ENCODE measurements at regions not wholly inside any gene's neighbourhood (a gene's known extent, or its start where the extent isn't known, plus 50 kb on each side); places are given as distances from the start of the nearest gene placed in this dataset.

- ATAC-seq (ENCODE audit: low read depth) (no peak), DNase-seq (peak; percentile 19)
- no peaks in the 10 kb centered on the region for H3K36me3 ChIP-seq (ENCODE audit: control insufficient read depth, insufficient read depth, low read length)
- no peak overlapping the region for H4K5ac ChIP-seq (ENCODE audit: low read depth, low read length)
- H3K23ac ChIP-seq (ENCODE audit: low read depth, low read length) = no peak overlapping the region
- no peak overlapping the region for H3K4me3 ChIP-seq (ENCODE audit: insufficient read depth, low read depth, low read length)
- H2AFZ ChIP-seq (replicated peaks; ENCODE audit: low read length, poor library complexity) = no peak overlapping the region
- no peak overlapping the region for H3K18ac ChIP-seq (ENCODE audit: low read depth, low read length)
- no peak overlapping the region for H2BK120ac ChIP-seq (ENCODE audit: low read depth, low read length)
- in situ Hi-C loops (cut with MboI; ENCODE audit: low sequenced_read_pairs) = no loop called here
- BruUV-seq (replicated peaks) = no TSS peak
- H3K9ac ChIP-seq (ENCODE audit: low read depth, low read length) = no peak overlapping the region
- H2BK15ac ChIP-seq (ENCODE audit: low read depth, low read length) = no peak overlapping the region
- H3K27ac ChIP-seq (ENCODE audit: insufficient read depth, low read length) = no peak overlapping the region
- no peaks in the 10 kb centered on the region for H3K9me1 ChIP-seq (ENCODE audit: insufficient read depth, low read length)
- H3K9me3 ChIP-seq (ENCODE audit: control insufficient read depth, insufficient read depth, low read length) = peaks cover 50% of the 10 kb centered on the region
- H2AK5ac ChIP-seq (ENCODE audit: low read depth, low read length) = no peak overlapping the region
- H4K20me1 ChIP-seq (ENCODE audit: insufficient read depth, low read length) = no peaks in the 10 kb centered on the region
- no peak overlapping the region for H3K14ac ChIP-seq (replicated peaks; ENCODE audit: low read depth, low read length)
- CTCF ChIA-PET = no interaction called here
- no peak overlapping the region for H2AK9ac ChIP-seq (replicated peaks; ENCODE audit: low read depth, low read length, poor library complexity)
- H4K8ac ChIP-seq (ENCODE audit: low read depth in 2 of 2, low read length in 2 of 2) = no peak overlapping the region
- no peak overlapping the region for H3K4ac ChIP-seq (ENCODE audit: low read depth, low read length)
- no peak overlapping the region for H4K91ac ChIP-seq (ENCODE audit: insufficient read depth, low read depth, low read length)
- POLR2A ChIA-PET (ENCODE audit: unreplicated experiment) = no interaction called here
- H2BK20ac ChIP-seq (ENCODE audit: low read depth, low read length) = no peak overlapping the region
- no peaks in the 10 kb centered on the region for H3K27me3 ChIP-seq (ENCODE audit: control insufficient read depth, insufficient read depth, low read length)
- dilution Hi-C loops (cut with HindIII; ENCODE audit: low sequenced_read_pairs, unreplicated experiment) = no loop called here
- H3K4me1 ChIP-seq (ENCODE audit: control insufficient read depth, insufficient read depth, low read length) = no peaks in the 10 kb centered on the region
- H3K56ac ChIP-seq (ENCODE audit: extremely low read depth, insufficient read depth, low read length) = no peak overlapping the region
- 64% methylated on average over 4 of the region's 19 CpGs; no CpG with 5 or more reads in 1 of the 2 experiments for WGBS, 2 experiments (ENCODE audit: extremely low coverage in 2 of 2, insufficient read length in 1 of 2)
- H3K4me2 ChIP-seq (ENCODE audit: low read depth, low read length) = no peak overlapping the region
- intact Hi-C loops (cut with micrococcal nuclease) = no loop called here
- TF ChIP-seq, protein P1, sequence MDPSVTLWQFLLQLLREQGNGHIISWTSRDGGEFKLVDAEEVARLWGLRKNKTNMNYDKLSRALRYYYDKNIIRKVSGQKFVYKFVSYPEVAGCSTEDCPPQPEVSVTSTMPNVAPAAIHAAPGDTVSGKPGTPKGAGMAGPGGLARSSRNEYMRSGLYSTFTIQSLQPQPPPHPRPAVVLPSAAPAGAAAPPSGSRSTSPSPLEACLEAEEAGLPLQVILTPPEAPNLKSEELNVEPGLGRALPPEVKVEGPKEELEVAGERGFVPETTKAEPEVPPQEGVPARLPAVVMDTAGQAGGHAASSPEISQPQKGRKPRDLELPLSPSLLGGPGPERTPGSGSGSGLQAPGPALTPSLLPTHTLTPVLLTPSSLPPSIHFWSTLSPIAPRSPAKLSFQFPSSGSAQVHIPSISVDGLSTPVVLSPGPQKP (IDR thresholded peaks at IDR 0.05; ENCODE audit: borderline replicate concordance, low read depth, low read length) = no peak
- no peak for TF ChIP-seq CEBPB (IDR thresholded peaks at IDR 0.05; ENCODE audit: low read depth, low read length)
- TF ChIP-seq CHD1 (IDR thresholded peaks at IDR 0.05; ENCODE audit: low read depth, low read length) = no peak
- TF ChIP-seq, protein P2, sequence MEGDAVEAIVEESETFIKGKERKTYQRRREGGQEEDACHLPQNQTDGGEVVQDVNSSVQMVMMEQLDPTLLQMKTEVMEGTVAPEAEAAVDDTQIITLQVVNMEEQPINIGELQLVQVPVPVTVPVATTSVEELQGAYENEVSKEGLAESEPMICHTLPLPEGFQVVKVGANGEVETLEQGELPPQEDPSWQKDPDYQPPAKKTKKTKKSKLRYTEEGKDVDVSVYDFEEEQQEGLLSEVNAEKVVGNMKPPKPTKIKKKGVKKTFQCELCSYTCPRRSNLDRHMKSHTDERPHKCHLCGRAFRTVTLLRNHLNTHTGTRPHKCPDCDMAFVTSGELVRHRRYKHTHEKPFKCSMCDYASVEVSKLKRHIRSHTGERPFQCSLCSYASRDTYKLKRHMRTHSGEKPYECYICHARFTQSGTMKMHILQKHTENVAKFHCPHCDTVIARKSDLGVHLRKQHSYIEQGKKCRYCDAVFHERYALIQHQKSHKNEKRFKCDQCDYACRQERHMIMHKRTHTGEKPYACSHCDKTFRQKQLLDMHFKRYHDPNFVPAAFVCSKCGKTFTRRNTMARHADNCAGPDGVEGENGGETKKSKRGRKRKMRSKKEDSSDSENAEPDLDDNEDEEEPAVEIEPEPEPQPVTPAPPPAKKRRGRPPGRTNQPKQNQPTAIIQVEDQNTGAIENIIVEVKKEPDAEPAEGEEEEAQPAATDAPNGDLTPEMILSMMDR (conservative IDR thresholded peaks at IDR 0.05; ENCODE audit: low read depth, low read length) = no peak
- TF ChIP-seq FOS (IDR thresholded peaks at IDR 0.05; ENCODE audit: low read depth, low read length) = no peak
- TF ChIP-seq RFX5 (IDR thresholded peaks at IDR 0.05; ENCODE audit: low read depth, low read length) = no peak
- TF ChIP-seq USF2 (IDR thresholded peaks at IDR 0.05; ENCODE audit: low read depth, low read length) = no peak
- H2BK5ac ChIP-seq (ENCODE audit: low read depth, low read length, poor library complexity, severe bottlenecking) = no peak overlapping the region
- H3K79me1 ChIP-seq (ENCODE audit: low read depth in 1 of 2, low read length in 2 of 2) = no peaks in the 10 kb centered on the region
Observed at GRCh38 chr6:167683028-167683862, 143.5 kb upstream of the AFDN start.

Data from IMR-90 (cell line).